HG03108 (cell line): ENCODE measurements at regions not wholly inside any gene's neighbourhood (a gene's known extent, or its start where the extent isn't known, plus 50 kb on each side); places are given as distances from the start of the nearest gene placed in this dataset.

ENCODE experiments used
- ATAC-seq: cut with Tn5 transposase; IDR thresholded peaks from one replicate; pipeline ENCODE4 v1.9.1; 2021; ENCODE audit warnings: moderate library complexity; ENCODE audit not compliant: unreplicated experiment

GRCh38 chr11:79890272-79890671 is 449.4 kb upstream of the TENM4 start:
- no peak for ATAC-seq

GRCh38 chr11:79864882-79865281 is 424.1 kb upstream of the TENM4 start:
- ATAC-seq, result no peak

GRCh38 chr11:79860336-79860735 is 419.5 kb upstream of the TENM4 start:
- ATAC-seq, result no peak

- ATAC-seq, result no peak
Measured at GRCh38 chr11:79857377-79858214, 416.8 kb upstream of the TENM4 start.

GRCh38 chr11:79852176-79852575 is 411.3 kb upstream of the TENM4 start:
- ATAC-seq, result no peak

- ATAC-seq, result no peak
Measured at GRCh38 chr11:79845002-79845709, 404.3 kb upstream of the TENM4 start.

- ATAC-seq, result no peak
Measured at GRCh38 chr11:79834015-79834414, 393.2 kb upstream of the TENM4 start.

GRCh38 chr11:79830446-79830845 is 389.6 kb upstream of the TENM4 start:
- ATAC-seq, result no peak

GRCh38 chr11:79829891-79830290 is 389.1 kb upstream of the TENM4 start:
- no peak for ATAC-seq

GRCh38 chr11:79822766-79823165 is 381.9 kb upstream of the TENM4 start:
- no peak for ATAC-seq

GRCh38 chr11:79813551-79813950 is 372.7 kb upstream of the TENM4 start:
- no peak for ATAC-seq

- ATAC-seq, result no peak
Measured at GRCh38 chr11:79809487-79809886, 368.7 kb upstream of the TENM4 start.

GRCh38 chr11:79807506-79807905 is 366.7 kb upstream of the TENM4 start:
- no peak for ATAC-seq

- ATAC-seq, result no peak
Measured at GRCh38 chr11:79796704-79797103, 355.9 kb upstream of the TENM4 start.

- ATAC-seq, result no peak
Measured at GRCh38 chr11:79794484-79795393, 353.9 kb upstream of the TENM4 start.

- ATAC-seq, result no peak
Measured at GRCh38 chr11:79794057-79794456, 353.2 kb upstream of the TENM4 start.

- ATAC-seq, result no peak
Measured at GRCh38 chr11:79786961-79787360, 346.1 kb upstream of the TENM4 start.

- ATAC-seq, result no peak
Measured at GRCh38 chr11:79783833-79784232, 343.0 kb upstream of the TENM4 start.

- no peak for ATAC-seq
Measured at GRCh38 chr11:79768343-79768742, 327.5 kb upstream of the TENM4 start.

GRCh38 chr11:79762279-79762921 is 321.6 kb upstream of the TENM4 start:
- no peak for ATAC-seq

GRCh38 chr11:79758325-79758724 is 317.5 kb upstream of the TENM4 start:
- ATAC-seq, result no peak
